Liver (tissue), 8 donors: ENCODE measurements at regions not wholly inside any gene's neighbourhood (a gene's known extent, or its start where the extent isn't known, plus 50 kb on each side); places are given as distances from the start of the nearest gene placed in this dataset.

Experiments
- DNase-seq: peaks from one replicate; pipeline ENCODE4 v3.0.0-alpha.2; 2017; ENCODE audit warnings: low spot score
- H3K27ac ChIP-seq, 2 donors: one replicate each; pipeline ENCODE4 v1.7.0; 2013; ENCODE audit warnings: inconsistent platforms in 2 of 2, low read length in 2 of 2, control low read depth in 1 of 2, low read depth in 1 of 2, mild to moderate bottlenecking in 1 of 2
- H3K27me3 ChIP-seq, 4 donors: one replicate each; pipeline versions ENCODE4 v1.6.1 to v1.7.0; 2013; ENCODE audit warnings: low read length in 3 of 4, inconsistent platforms in 1 of 4, mild to moderate bottlenecking in 1 of 4, moderate library complexity in 1 of 4; ENCODE audit not compliant: control insufficient read depth in 4 of 4, insufficient read depth in 4 of 4
- H3K36me3 ChIP-seq, 4 donors: one replicate each; pipeline versions ENCODE4 v1.6.1 to v1.7.0; 2013; ENCODE audit warnings: low read length in 3 of 4, mild to moderate bottlenecking in 3 of 4, low read depth in 1 of 4, moderate library complexity in 1 of 4; ENCODE audit not compliant: control insufficient read depth in 4 of 4, insufficient read depth in 3 of 4
- H3K4me1 ChIP-seq, 4 donors: one replicate each; pipeline versions ENCODE4 v1.6.1 to v1.7.0; 2013; ENCODE audit warnings: low read length in 3 of 4, mild to moderate bottlenecking in 3 of 4, moderate library complexity in 1 of 4; ENCODE audit not compliant: control insufficient read depth in 4 of 4, insufficient read depth in 4 of 4
- H3K4me3 ChIP-seq, 3 donors: one replicate each; pipeline versions ENCODE4 v1.6.1 to v1.7.0; 2013; ENCODE audit warnings: low read length in 3 of 3, control low read depth in 1 of 3, low read depth in 1 of 3, mild to moderate bottlenecking in 1 of 3
- H3K9ac ChIP-seq, 2 donors: one replicate each; pipeline ENCODE4 v1.7.0; 2013; ENCODE audit warnings: low read length in 2 of 2, mild to moderate bottlenecking in 2 of 2, moderate library complexity in 2 of 2, control low read depth in 1 of 2, low read depth in 1 of 2
- H3K9me3 ChIP-seq, 4 donors: one replicate each; pipeline versions ENCODE4 v1.6.1 to v1.7.0; 2013; ENCODE audit warnings: low read length in 3 of 4; ENCODE audit not compliant: control insufficient read depth in 4 of 4
- ATF3 ChIP-seq: IDR thresholded peaks from 2 replicates; pipeline ENCODE4 v1.6.1; 2016; ENCODE audit warnings: antibody characterized with exemption
- CTCF ChIP-seq: fragments of 150-350 bp; IDR thresholded peaks from 2 replicates; pipeline ENCODE4 v1.5.1; 2017; ENCODE audit warnings: improper control_type of control experiment, low read depth, low read length; ENCODE audit not compliant: missing input control
- EGR1 ChIP-seq, 2 donors: IDR thresholded peaks; 2 replicates each; pipeline ENCODE4 v1.6.1; 2016 to 2018; ENCODE audit warnings: antibody characterized with exemption in 2 of 2, low read depth in 2 of 2
- FOXA1 ChIP-seq: IDR thresholded peaks from 2 replicates; pipeline ENCODE4 v1.6.1; 2016; ENCODE audit warnings: antibody characterized with exemption
- FOXA2 ChIP-seq: IDR thresholded peaks from 2 replicates; pipeline ENCODE4 v1.6.1; 2016; ENCODE audit warnings: antibody characterized with exemption
- GABPA ChIP-seq, 2 donors: IDR thresholded peaks in 1 of 2; conservative IDR thresholded peaks in 1 of 2; 2 replicates each; pipeline ENCODE4 v1.6.1; 2016; ENCODE audit warnings: antibody characterized with exemption in 2 of 2, mild to moderate bottlenecking in 1 of 2, moderate library complexity in 1 of 2
- HNF4A ChIP-seq, 2 donors: conservative IDR thresholded peaks; 2 replicates each; pipeline ENCODE4 v1.6.1; 2016; ENCODE audit warnings: antibody characterized with exemption in 2 of 2, mild to moderate bottlenecking in 2 of 2
- HNF4G ChIP-seq: IDR thresholded peaks from 2 replicates; pipeline ENCODE4 v1.6.1; 2016; ENCODE audit warnings: antibody characterized with exemption
- JUND ChIP-seq, 2 donors: IDR thresholded peaks; 2 replicates each; pipeline ENCODE4 v1.6.1; 2016; ENCODE audit warnings: antibody characterized with exemption in 2 of 2
- NR2F2 ChIP-seq: IDR thresholded peaks from 2 replicates; pipeline ENCODE4 v1.6.1; 2016; ENCODE audit warnings: antibody characterized with exemption
- RAD21 ChIP-seq, 2 donors: IDR thresholded peaks; 2 replicates each; pipeline ENCODE4 v1.6.1; 2016; ENCODE audit warnings: antibody characterized with exemption in 2 of 2, mild to moderate bottlenecking in 2 of 2
- RXRA ChIP-seq, 2 donors: IDR thresholded peaks; 2 replicates each; pipeline ENCODE4 v1.6.1; 2017 to 2018; ENCODE audit warnings: antibody characterized with exemption in 2 of 2, mild to moderate bottlenecking in 1 of 2
- SP1 ChIP-seq: IDR thresholded peaks from 2 replicates; pipeline ENCODE4 v1.6.1; 2018; ENCODE audit warnings: antibody characterized with exemption, mild to moderate bottlenecking
- TAF1 ChIP-seq: conservative IDR thresholded peaks from 2 replicates; pipeline ENCODE4 v1.6.1; 2016; ENCODE audit warnings: antibody characterized with exemption, mild to moderate bottlenecking
- YY1 ChIP-seq: IDR thresholded peaks from 2 replicates; pipeline ENCODE4 v1.6.1; 2016; ENCODE audit warnings: antibody characterized with exemption, mild to moderate bottlenecking
- ZBTB33 ChIP-seq: IDR thresholded peaks from 2 replicates; pipeline ENCODE4 v1.6.1; 2016; ENCODE audit warnings: antibody characterized with exemption
- WGBS: extraction: QIAGEN DNeasy Blood & Tissue Kit; methylation state at CpG from one replicate; pipeline ENCODE4 v1.1.7; 2013; 5-methylcytosine and 5-hydroxymethylcytosine counted together
- TF ChIP-seq, protein P1 (sequence below): IDR thresholded peaks from 2 replicates; pipeline ENCODE4 v1.6.1; 2016; ENCODE audit warnings: antibody characterized with exemption, mild to moderate bottlenecking
- TF ChIP-seq, protein P2 (sequence below): IDR thresholded peaks from 2 replicates; pipeline ENCODE4 v1.6.1; 2016; ENCODE audit warnings: antibody characterized with exemption
- donor health status: healthy.
- donor health status: healthy.
- donor health status: healthy.
- donor health status: healthy.
- donor health status: healthy.

DNA sequence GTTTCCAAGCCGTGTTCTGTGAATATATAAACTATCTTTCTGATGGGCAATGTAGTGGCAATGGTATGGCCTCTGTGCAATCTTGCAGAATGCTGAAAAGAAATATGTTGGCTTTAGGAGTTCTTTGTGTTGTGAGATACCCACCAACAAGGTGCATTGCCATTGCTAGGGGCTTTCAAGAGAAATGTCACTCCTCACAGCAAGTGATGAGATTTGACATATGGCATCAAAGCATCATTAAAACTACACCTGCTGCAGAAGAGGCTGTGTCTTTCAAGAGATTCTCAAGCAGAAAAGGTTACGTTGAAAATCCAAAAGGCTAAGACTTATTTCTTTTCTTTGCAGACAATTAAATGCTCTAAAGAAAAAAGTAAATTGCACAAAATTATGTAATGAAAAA, 1110.8 kb downstream of the CBLN2 start:
- 70% methylated on average over 2 of the region's 2 CpGs for WGBS
- Histone ChIP-seq H3K27me3 (peaks cover 0 to 2% (median 0%) of the 10 kb centered on the region in 4 donors), H3K27ac (no peak overlapping the region), H3K9me3 (no peaks in the 10 kb centered on the region), H3K4me3 (no peak overlapping the region), H3K9ac (no peak overlapping the region), H3K36me3 (no peaks in the 10 kb centered on the region), H3K4me1 (no peaks in the 10 kb centered on the region)
- no peak for TF ChIP-seq FOXA2
- TF ChIP-seq JUND (IDR thresholded peaks at IDR 0.05) = no peak
- TF ChIP-seq SP1 = no peak
- TF ChIP-seq, protein P1, sequence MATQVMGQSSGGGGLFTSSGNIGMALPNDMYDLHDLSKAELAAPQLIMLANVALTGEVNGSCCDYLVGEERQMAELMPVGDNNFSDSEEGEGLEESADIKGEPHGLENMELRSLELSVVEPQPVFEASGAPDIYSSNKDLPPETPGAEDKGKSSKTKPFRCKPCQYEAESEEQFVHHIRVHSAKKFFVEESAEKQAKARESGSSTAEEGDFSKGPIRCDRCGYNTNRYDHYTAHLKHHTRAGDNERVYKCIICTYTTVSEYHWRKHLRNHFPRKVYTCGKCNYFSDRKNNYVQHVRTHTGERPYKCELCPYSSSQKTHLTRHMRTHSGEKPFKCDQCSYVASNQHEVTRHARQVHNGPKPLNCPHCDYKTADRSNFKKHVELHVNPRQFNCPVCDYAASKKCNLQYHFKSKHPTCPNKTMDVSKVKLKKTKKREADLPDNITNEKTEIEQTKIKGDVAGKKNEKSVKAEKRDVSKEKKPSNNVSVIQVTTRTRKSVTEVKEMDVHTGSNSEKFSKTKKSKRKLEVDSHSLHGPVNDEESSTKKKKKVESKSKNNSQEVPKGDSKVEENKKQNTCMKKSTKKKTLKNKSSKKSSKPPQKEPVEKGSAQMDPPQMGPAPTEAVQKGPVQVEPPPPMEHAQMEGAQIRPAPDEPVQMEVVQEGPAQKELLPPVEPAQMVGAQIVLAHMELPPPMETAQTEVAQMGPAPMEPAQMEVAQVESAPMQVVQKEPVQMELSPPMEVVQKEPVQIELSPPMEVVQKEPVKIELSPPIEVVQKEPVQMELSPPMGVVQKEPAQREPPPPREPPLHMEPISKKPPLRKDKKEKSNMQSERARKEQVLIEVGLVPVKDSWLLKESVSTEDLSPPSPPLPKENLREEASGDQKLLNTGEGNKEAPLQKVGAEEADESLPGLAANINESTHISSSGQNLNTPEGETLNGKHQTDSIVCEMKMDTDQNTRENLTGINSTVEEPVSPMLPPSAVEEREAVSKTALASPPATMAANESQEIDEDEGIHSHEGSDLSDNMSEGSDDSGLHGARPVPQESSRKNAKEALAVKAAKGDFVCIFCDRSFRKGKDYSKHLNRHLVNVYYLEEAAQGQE = no peak
- TF ChIP-seq YY1 = no peak
- TF ChIP-seq GABPA (IDR thresholded peaks at IDR 0.05 in 1 of 2, conservative IDR thresholded peaks at IDR 0.05 in 1 of 2) = no peak
- TF ChIP-seq CTCF = no peak
- TF ChIP-seq NR2F2 = no peak
- no peak for TF ChIP-seq FOXA1
- no peak for TF ChIP-seq ATF3
- no peak for TF ChIP-seq EGR1 (IDR thresholded peaks at IDR 0.05; ENCODE audit: low read depth in 2 of 2)
- no peak for TF ChIP-seq ZBTB33
- TF ChIP-seq TAF1 = no peak
- no peak for TF ChIP-seq RXRA (IDR thresholded peaks at IDR 0.05)
- TF ChIP-seq HNF4A (conservative IDR thresholded peaks at IDR 0.05) = no peak
- no peak for TF ChIP-seq HNF4G
- TF ChIP-seq RAD21 (IDR thresholded peaks at IDR 0.05) = no peak
- TF ChIP-seq, protein P2, sequence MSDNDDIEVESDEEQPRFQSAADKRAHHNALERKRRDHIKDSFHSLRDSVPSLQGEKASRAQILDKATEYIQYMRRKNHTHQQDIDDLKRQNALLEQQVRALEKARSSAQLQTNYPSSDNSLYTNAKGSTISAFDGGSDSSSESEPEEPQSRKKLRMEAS = no peak
- no peak for DNase-seq

DNA sequence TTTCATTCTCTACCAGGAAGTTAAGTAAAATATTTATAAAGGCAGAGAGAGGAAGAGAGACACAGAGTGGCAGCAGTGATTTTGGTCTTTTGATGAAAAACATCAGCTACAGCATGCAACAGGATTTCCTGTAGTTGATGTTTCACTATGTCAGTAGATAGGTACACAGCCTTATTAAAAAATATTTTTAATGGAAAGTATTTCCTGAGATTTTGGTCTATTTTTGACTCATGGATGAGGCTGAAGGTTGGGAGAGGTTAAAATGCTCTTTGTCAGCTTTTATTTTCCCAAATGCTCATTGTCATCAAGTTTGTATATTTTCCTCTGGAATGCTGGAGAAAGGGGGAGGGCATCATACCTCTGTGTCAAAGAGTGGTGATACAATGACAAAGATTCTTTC, 1112.5 kb downstream of the CBLN2 start:
- no peak for DNase-seq
- no peaks in the 10 kb centered on the region for H3K9me3 ChIP-seq
- H3K9ac ChIP-seq = no peak overlapping the region
- H3K4me3 ChIP-seq = no peak overlapping the region
- no peaks in the 10 kb centered on the region for H3K4me1 ChIP-seq
- H3K27ac ChIP-seq = no peak overlapping the region
- no peaks in the 10 kb centered on the region for H3K36me3 ChIP-seq
- H3K27me3 ChIP-seq = no peaks in the 10 kb centered on the region
- TF ChIP-seq, protein P2 = no peak
- TF ChIP-seq RXRA (IDR thresholded peaks at IDR 0.05) (no peak), GABPA (IDR thresholded peaks at IDR 0.05 in 1 of 2, conservative IDR thresholded peaks at IDR 0.05 in 1 of 2) (no peak), JUND (IDR thresholded peaks at IDR 0.05) (no peak), ZBTB33 (no peak), NR2F2 (no peak), FOXA1 (no peak), HNF4A (conservative IDR thresholded peaks at IDR 0.05) (no peak), EGR1 (IDR thresholded peaks at IDR 0.05; ENCODE audit: low read depth in 2 of 2) (no peak), TAF1 (no peak)
- TF ChIP-seq, protein P1 = no peak
